Bronchial epithelial cell (primary cell): ENCODE measurements at regions not wholly inside any gene's neighbourhood (a gene's known extent, or its start where the extent isn't known, plus 50 kb on each side); places are given as distances from the start of the nearest gene placed in this dataset.

Experiments
- DNase-seq: peaks from one replicate; pipeline ENCODE4 v3.0.0-alpha.2; 2010; ENCODE audit warnings: low read depth
- FAIRE-seq: peaks from 2 replicates; lab custom pipeline; 2011; peaks lifted over from hg19 to GRCh38; lab: Jason Lieb, UNC
- H3K27me3 ChIP-seq: 2 replicates; pipeline ENCODE4 v1.5.1; 2011; ENCODE audit warnings: low read length; ENCODE audit not compliant: control insufficient read depth, insufficient read depth
- H3K36me3 ChIP-seq: 2 replicates; pipeline ENCODE4 v1.5.1; 2011; ENCODE audit warnings: low read length; ENCODE audit not compliant: control insufficient read depth, insufficient read depth
- H3K4me3 ChIP-seq: 2 replicates; pipeline ENCODE4 v1.5.1; 2011; ENCODE audit warnings: mild to moderate bottlenecking, low read depth, low read length, control low read depth
- TF ChIP-seq, protein P1 (sequence below): IDR thresholded peaks from 2 replicates; pipeline ENCODE4 v1.5.1; 2011; ENCODE audit warnings: mild to moderate bottlenecking, moderate library complexity, low read length, control low read depth, inconsistent platforms; ENCODE audit not compliant: insufficient read depth, severe bottlenecking

DNA sequence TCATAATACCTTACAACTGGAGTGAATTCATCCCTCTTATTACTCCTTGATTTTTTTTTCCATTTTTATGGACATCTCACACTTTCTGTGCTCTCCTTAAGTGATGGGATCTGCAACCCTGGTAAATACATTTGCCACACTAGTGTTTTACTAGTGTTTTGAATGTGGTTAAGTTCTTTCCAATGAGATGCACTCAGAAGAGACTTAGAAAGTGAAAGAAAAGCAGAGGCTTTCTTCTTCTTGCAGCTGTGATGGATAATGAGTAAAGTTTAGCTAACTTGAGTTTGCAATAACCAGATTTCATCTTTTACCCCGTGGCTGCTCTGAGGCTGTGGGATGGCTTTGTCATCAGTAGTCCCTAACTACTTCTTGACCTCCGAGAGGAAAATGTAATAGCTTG, 1248.4 kb downstream of the NSUN3 start:
- no peak for FAIRE-seq
- Histone ChIP-seq H3K27me3 (no peaks in the 10 kb centered on the region), H3K36me3 (no peaks in the 10 kb centered on the region)

DNA sequence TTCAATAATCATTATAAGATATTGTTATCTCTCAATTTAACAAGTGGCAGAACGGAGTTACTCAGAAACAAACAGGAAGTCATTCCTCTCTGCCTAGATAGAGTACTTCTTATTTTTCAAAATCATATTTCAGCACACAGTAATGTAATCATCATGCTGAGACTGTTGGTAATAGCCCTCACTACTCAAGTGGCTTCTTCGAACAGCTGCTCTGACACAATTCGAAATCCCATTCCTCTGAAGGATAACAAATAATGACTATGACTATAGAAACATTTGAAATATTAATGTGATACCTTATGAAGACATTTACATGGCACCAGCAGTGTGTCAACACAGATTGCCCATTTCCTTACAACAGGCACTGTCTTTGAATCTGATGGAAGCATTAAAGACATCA, 1249.8 kb downstream of the NSUN3 start:
- H3K4me3 ChIP-seq = no peak overlapping the region
- FAIRE-seq (no peak), DNase-seq (no peak)
- H3K36me3 ChIP-seq = no peaks in the 10 kb centered on the region
- TF ChIP-seq, protein P1, sequence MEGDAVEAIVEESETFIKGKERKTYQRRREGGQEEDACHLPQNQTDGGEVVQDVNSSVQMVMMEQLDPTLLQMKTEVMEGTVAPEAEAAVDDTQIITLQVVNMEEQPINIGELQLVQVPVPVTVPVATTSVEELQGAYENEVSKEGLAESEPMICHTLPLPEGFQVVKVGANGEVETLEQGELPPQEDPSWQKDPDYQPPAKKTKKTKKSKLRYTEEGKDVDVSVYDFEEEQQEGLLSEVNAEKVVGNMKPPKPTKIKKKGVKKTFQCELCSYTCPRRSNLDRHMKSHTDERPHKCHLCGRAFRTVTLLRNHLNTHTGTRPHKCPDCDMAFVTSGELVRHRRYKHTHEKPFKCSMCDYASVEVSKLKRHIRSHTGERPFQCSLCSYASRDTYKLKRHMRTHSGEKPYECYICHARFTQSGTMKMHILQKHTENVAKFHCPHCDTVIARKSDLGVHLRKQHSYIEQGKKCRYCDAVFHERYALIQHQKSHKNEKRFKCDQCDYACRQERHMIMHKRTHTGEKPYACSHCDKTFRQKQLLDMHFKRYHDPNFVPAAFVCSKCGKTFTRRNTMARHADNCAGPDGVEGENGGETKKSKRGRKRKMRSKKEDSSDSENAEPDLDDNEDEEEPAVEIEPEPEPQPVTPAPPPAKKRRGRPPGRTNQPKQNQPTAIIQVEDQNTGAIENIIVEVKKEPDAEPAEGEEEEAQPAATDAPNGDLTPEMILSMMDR = no peak
- H3K27me3 ChIP-seq = no peaks in the 10 kb centered on the region

More for the DNA sequence above, 1248.4 kb downstream of the NSUN3 start:
- TF ChIP-seq, protein P1 = no peak
- no peak for DNase-seq
- no peak overlapping the region for H3K4me3 ChIP-seq

DNA sequence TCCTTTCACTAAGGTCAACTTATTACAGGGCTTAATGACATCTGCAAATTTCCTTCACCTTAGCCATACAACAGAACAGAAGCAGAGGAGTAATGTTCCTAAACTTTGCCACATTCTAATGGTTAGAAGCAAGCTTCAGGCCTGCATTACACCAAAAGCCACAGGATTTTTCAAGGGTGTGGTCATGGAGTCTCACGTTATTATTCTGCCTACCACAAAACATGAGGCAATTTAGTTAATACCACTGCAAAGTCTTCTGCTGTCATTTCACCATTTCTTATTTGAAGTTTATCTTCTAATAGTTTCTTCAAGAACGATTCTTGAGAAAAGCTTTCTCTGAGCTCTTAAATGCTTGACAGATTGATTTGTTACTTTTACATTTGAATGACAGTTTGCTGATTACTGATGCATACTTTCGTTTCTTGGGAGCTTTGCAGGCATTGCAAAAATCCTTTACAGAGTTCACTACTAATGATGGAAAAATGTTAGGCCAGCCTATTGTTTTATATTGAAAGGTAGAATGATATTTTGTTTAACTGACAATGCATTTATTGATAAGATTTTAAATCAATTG, 1257.1 kb downstream of the NSUN3 start:
- TF ChIP-seq, protein P1 = no peak
- FAIRE-seq (no peak), DNase-seq (peak; percentile 0)
- no peaks in the 10 kb centered on the region for H3K36me3 ChIP-seq
- no peaks in the 10 kb centered on the region for H3K27me3 ChIP-seq
- no peak overlapping the region for H3K4me3 ChIP-seq

DNA sequence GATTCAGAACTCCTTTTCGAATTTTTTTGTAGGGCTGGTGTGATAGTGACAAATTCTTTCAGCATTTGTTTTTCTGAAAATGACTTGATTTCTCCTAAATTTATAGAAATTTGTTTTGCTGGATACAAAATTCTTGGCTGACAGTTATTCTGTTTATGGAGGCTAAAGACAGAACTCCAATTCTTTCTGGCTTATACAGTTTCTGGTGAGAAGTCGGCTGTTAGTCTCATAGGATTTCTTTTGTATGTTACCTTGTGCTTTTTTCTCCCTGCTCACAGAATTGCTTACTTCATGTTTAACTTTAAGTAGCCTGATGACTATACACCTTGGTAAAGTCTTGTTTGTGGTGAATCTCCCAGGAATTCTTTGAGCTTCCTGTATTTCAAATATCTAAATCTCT, 1264.6 kb downstream of the NSUN3 start:
- no peaks in the 10 kb centered on the region for H3K27me3 ChIP-seq
- H3K36me3 ChIP-seq = no peaks in the 10 kb centered on the region
- no peak overlapping the region for H3K4me3 ChIP-seq
- FAIRE-seq = no peak
- DNase-seq = no peak
- TF ChIP-seq, protein P1 = no peak

DNA sequence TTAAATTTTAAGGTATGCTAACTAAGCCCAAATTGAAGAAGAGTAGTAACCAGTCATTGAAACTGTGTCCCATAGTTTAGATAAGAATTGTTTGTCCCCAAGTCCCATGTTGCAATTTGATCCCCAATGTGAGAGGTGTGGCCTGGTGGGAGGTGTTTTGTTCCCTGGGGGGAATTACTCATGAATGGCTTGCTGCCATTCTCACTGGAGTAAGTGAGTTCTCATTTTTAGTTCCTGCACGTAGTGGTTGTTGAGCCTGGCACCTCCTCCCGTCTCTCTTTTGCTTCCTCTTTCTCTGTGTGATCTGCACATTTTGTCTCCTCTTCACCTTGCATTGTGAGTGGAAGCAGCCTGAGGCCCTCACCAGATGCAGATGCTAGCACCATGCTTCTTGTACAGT, 1271.0 kb downstream of the NSUN3 start:
- FAIRE-seq (no peak), DNase-seq (peak; percentile 5)
- TF ChIP-seq, protein P1 = no peak
- no peaks in the 10 kb centered on the region for H3K36me3 ChIP-seq
- H3K27me3 ChIP-seq = no peaks in the 10 kb centered on the region
- no peak overlapping the region for H3K4me3 ChIP-seq

DNA sequence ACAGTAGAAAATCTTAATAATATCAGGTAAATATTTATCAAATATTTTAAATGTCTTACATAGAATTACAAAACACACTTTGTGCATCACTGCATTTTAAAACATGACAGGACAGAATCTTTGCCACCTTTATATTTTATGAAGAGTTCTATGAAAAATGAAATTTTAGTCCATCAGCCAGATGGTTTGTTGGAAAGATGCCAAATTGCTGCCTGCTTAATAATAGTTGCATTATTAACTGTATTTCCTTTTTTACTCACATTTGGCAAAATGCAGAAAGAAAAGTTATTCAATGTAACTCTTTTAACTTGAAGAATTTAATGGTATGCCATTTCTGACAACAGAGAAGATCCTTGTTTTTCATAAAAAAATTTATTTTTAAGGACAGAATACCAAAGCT, 1271.6 kb downstream of the NSUN3 start:
- Histone ChIP-seq H3K27me3 (no peaks in the 10 kb centered on the region), H3K4me3 (no peak overlapping the region), H3K36me3 (no peaks in the 10 kb centered on the region)
- FAIRE-seq (no peak), DNase-seq (no peak)
- TF ChIP-seq, protein P1 = no peak
